HG03060 (cell line): ENCODE measurements at regions not wholly inside any gene's neighbourhood (a gene's known extent, or its start where the extent isn't known, plus 50 kb on each side); places are given as distances from the start of the nearest gene placed in this dataset.

Experiments
- ATAC-seq: cut with Tn5 transposase; IDR thresholded peaks from one replicate; pipeline ENCODE4 v1.9.1; 2021; ENCODE audit warnings: low read depth, moderate number of reproducible peaks; ENCODE audit not compliant: unreplicated experiment

DNA sequence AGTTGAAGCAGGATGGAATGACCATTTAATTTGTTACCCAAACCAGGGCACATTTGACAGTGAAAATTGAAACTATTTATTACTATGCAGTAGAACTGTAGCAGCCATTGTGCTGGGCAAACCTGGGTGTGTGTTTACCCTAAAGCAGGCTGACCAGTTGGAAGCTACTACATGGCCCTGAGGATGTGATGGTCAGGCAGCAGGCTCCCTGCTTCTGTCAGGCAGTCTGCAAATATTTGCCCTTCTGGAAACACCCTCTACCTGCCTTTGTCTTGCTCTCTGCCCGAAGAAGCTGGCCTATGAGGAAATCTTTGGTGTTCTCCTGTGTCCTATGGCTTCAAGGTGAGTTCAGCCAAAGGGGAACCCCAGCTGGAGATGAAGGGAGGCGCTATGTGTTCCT lies 600.1 kb upstream of the KIRREL3 start:
- no peak for ATAC-seq

DNA sequence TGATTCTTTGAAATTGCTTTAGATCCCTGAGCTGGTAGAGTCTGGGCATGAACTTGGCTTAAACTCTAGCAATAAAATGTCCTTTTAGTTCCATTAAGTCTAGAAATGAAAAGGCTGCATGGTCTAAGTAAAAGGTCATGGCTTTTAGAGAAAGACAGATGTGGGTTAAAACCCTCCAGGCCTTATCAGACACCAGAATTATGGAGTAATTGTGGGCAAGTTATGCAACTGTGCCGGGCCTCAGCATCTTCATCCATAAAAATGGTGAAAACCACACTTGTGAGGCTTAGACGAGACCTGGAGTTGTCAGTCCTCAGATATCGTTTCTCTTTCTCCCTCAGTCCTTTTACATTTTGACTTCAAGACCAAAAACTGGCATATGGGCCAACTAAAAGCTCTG lies 597.9 kb upstream of the KIRREL3 start:
- no peak for ATAC-seq

DNA sequence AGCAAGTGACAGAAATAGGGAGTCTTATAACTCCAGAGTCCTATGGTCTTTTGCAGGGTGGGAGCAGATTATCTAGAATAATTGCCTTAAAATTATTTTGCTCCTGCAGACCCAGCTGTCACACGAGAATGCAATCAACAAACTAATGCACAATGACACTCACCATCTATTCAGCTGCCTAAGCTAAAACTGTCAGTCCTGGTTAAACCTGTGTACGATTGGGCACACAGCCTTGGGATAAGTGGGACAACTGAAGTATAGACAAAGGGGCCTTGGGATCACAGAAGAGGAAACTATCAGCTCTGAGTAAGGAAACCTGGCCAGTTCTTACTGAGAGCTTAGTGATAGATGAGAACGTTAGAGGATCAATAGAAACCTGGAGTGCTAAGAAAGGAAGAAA lies 595.9 kb upstream of the KIRREL3 start:
- ATAC-seq = no peak

DNA sequence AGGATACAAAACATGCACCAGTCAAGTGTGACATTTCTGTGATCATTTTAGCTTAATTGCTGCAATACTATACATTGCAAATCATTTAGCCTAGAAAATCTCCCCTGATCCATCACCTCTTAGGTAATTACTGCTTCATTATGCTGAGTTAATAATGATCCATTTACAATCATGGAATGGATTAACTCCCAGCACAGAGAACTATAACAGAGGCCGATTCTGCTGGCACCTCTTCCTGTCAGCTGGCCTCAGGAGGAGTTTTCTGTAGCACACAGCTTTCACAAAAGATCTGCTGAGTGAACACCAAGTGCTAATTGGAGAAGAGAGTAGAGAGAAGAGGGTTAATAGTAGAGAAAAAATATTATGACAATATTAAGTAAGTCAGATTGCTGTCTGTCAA lies 591.8 kb upstream of the KIRREL3 start:
- ATAC-seq = no peak

DNA sequence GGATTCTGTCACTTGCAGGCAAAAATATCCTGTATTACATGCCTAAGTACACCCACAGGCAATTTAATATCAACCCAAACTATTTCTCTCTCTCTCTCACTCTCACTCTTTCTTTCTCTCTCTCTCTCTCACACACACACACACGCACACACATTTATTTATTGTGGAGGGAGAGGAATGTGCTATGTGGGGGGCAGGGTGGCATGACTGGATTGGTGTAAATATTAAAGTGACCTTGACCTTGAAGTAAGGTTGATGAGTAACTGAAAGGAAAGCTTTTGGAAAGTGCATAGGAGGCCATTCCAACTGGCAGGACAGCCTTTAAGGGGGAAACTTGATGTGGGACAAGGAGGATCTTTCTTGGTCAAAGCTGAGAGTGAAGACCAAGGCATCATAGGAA lies 589.7 kb upstream of the KIRREL3 start:
- ATAC-seq = no peak

DNA sequence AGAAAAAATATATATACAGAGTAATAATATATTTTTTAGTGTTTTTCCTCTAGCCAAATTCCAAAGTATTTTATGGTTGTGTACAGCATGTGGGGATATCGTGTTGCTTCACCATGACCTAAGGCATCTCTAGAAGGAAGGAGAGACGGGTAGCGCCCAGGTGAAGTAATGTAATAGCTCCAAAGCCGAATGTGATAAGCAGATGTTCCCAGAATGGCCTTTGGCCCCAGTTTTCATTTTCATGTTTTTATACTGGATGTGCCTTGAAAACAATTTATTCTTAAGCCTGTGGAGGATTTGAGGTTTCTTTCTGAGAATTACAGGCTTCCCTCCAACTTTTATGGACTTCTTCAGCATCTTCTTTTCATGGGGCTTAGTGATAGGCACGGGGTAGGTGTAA lies 587.9 kb upstream of the KIRREL3 start:
- no peak for ATAC-seq

DNA sequence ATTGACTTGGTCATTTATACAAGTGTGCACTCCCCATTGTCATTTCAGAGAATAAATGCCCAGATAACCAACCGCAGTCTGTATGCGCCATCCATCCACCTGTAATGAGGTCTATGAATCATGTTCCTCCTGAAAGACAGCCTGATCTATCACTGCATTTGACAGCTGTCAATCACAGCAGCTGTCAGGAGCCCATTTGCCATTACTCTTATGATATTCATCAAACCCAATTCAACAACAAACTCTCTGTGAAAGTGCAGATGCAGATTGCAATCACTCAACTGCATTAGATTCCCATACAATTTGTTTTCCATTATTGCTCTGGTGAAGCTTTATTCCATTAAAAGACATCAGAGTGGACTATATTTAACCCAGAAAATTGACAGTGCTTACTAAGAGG lies 586.9 kb upstream of the KIRREL3 start:
- no peak for ATAC-seq

DNA sequence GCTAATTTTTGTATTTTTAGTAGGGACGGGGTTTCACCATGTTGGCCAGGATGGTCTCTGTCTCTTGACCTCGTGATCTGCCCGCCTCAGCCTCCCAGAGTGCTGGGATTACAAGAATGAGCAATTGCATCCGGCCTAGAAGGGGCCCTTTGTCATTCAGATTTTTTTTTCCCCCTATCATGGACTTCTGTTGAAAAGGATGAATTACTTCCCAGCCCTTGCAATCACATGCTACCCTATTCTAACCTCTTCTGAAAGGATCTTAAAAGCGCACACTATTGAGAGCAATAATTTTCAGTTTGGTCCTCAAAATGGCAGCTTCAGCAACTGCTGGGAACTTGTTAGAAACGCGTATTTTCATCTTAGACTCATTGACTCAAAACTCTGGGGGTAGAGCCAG lies 575.6 kb upstream of the KIRREL3 start:
- ATAC-seq = no peak

DNA sequence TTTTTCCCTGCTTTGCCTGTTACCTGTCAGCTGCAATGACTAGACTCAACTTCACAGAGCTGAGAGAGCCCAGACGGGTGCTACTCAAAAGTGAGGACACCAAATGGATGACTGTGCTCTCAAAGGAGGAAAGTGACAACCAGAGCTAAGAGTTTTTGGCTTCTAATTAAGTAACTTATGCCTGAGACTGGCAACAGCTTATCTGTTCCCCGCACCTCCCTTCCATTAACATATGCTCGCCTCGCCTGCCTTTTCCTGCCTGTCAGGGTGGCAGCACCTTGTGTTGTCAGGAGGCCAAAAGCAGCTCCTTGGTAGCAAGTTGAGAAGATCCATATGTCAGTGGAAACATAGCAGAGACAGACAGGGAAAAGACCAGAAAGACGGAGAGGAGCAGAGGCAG lies 573.9 kb upstream of the KIRREL3 start:
- ATAC-seq = no peak

DNA sequence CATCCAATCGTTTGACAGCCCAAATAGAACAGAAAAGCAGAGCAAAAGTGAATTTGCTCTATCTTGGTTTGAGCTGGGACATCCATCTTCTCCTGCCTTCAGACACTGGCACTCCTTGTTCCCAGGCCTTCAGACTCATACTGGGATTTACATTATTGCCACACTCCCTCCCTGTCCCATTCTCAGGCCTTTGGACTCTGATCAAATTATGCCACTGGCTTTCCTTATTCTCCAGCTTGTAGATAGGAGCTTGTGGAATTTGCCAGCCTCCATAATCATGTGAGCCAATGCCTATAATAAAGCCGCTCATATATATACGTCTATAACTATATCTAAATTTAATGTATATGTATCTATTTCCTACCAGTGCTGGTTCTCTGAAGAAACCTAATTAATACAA lies 568.3 kb upstream of the KIRREL3 start:
- ATAC-seq = no peak

DNA sequence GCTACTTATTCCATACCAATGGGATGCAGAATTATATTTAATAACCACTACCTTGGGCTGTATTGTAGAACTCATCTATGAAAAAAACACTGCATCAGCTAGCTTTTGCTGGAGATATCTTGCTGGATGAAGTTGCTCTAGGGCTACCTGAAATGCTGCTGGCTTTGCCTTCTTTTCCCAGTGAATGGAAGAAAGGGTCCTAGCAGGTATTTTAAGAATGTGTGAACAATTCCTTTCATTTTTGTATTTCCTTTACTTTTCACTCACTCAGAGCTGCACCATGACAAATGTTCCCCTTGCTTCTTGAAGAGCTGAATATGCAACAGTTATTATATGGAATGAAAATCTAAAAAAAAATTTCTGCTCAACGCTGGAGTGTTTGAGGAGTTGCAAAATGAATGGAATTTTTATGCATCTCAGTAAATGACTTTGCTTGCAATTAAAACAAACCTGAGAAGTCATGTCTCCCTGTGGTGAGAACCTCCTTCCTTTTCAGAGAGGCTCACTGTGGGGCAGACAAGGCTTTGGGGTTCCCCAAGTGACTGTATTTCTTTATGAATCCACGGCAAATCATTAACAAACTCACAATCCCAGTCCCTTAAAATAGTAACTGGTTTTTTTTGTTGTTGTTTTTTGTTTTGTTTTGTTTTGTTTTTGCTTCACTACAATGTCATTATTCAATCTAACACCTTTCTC lies 566.8 kb upstream of the KIRREL3 start:
- no peak for ATAC-seq

DNA sequence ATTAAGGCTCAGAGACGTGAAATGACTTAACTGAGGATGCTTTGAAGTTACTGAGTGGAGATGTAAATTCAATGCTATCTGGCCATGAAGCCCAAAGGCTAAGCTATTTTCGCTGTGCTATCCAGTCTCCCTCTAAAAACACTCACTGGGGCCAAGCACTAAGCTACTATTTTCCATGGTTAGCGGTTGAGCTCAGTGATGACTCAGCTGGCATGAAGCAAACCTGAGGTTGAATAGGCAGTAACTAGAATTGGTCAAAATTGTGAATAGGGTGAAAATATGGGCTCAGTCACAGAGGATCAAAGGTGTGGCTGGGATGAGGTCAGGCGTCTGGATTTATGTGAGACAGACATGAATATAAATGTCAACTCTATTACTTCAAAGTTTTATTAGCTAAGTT lies 564.2 kb upstream of the KIRREL3 start:
- no peak for ATAC-seq

DNA sequence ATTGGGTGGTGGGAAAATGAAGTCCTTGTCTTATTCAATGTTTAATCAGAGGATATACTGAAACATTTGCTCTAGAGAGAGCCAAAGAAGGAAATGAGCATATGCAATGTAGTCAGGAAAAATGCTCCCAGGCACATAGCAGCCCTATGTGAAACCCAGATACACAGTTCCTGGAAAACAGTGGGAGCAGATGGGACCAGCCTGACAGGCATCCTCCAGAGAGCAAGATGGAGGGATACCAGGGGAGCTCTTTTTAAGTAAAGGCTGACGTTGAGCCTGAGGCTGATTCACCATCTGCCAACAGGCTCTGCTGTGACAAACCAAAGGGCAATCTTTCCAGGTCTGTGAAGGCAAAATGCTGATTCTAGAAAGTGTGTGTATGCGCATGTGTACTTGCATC lies 559.4 kb upstream of the KIRREL3 start:
- no peak for ATAC-seq

DNA sequence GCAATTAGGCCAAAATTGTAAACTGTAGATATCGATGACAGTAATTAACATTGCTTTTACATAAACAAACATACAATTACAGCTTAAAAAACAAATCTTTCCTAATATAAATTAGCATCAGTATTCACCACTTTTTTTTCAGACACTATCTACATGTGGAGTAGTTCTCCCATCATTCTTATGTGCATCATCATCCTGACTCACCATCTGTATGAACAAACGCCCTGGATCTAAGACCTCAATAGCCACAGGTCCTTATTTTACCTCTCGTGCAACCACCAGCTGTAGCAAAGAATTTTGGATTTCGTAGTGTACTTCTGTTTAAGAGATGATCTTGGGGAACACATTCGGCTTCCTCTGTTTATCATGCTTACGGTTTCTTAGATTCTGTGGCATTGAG lies 551.9 kb upstream of the KIRREL3 start:
- ATAC-seq = no peak

DNA sequence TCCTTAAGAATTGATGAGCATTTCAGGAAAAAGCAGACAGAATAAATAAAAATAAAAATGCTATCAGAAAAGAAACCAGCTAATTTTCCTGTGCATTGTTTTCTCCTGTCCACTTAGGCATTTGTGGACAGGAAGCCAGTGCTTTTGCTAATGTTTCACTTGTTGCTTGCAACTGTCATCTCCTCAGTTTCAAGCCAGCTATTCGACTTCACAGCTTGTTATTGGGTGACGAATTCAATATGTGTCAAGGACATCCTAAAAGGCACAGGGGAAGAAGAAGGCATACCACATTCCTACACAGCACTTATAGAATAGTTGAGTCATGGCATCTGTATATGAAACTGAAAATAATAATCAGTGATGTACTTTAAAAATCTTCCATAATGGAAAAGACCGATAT lies 530.6 kb upstream of the KIRREL3 start:
- ATAC-seq = no peak

DNA sequence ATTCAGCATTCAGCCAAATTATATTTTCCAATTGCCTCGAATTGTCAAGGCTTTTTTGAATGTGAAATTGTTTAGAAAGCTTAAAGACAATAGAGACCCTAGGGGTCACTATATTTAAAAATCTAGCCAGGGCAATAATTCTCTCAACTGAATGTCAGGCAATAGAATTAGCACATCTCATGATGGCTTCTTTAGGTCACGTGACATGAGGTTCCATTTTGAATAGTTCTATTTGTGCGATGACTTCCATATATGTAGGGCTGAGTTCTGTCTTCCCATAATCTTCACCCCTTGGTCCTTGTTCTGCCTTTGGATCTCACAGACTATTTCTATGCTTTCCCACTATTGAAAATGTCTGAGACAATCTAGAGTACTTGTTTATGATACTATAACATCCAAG lies 527.7 kb upstream of the KIRREL3 start:
- ATAC-seq = no peak

DNA sequence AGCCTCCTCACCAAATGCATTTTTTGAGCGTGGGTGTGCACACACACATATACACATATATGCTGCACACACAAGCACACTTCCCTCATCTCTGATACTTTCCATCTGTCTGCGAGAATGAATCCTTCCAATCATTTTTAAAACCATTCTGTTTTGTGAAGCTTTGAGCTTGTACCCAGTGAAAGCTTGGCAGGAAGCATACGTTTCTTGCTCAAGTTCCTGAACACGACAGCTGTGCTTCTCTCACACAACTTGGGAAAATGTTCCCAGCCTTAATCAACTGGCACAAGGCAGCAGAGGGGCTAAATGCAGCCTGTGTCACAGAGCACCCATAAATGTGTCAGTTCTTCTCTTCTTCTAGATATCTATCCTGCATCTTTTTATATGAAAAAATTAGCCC lies 524.0 kb upstream of the KIRREL3 start:
- ATAC-seq = no peak

DNA sequence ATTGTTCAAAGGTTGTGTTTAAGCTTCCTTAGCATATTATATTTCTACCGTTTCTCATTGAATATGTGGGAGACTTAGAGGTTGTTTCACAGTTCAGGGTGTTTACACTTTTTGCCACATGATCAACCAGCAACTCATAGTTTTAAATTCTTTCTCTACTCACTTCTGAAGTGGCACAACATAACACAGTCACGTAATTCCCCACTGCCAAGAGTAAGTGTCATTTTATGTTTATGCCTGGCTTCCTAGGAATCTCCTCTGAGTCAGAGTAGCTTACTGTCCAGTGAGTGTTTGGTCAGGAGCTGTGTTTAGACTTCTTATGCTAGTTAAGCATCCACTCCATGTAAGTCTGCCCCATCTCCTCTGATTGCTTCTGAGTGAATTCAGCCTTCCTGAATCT lies 520.8 kb upstream of the KIRREL3 start:
- ATAC-seq = no peak

DNA sequence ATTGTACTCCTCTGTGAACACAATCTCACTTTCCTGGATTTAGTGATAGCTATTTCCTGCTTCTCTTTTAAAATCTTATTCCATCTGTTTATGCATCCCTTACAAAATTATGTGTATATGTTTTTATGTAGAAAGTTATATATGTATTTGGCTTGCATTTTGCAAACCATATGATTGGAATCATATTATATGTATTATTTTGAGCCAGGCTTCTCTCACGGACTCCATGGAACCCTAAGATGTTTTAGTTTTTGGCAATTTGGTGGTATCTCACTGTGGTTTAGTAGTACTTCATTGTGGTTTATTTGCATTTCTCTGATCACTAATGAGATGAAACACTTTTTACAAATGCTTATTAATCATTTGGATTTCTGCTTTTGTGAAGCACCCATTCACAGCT lies 507.3 kb upstream of the KIRREL3 start:
- ATAC-seq = no peak

DNA sequence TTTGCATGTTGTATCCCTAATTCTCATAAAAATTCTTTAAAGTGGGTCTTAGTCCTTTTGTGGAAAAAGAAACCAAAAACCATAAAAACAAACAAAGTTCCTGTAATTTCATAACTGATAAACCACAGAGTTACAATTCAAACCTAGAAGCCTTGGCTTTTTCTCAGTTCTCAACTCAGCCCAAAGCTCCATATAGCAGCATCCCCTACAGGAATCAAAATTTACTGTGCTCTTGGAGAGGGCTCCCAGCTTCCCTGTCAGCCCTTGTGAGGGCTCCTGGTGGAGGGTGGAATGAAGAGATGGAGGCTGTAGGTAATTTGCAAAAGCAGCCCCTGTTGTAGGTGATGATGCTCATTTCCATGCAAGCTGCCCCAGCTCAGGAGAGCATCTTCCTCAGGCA lies 506.1 kb upstream of the KIRREL3 start:
- ATAC-seq = no peak

DNA sequence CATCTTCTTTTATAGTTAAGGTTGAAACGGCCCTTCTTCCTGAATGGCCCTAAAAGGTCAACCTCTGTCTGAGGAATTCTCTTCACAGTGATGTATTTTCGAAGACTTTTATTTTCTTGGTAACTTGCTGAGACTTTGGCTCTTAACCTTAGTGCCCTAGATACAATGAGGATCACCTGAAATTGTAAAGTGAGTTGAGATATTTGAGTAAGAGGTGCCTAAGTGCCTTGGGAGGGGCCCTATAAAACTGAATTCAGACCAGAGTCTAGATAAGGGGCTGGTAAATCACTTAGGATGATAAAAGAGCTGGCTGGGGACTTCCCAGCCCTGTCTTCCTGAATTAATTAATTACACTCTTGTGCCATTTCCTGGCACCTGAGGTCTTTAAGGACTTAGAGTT lies 505.6 kb upstream of the KIRREL3 start:
- ATAC-seq = no peak

DNA sequence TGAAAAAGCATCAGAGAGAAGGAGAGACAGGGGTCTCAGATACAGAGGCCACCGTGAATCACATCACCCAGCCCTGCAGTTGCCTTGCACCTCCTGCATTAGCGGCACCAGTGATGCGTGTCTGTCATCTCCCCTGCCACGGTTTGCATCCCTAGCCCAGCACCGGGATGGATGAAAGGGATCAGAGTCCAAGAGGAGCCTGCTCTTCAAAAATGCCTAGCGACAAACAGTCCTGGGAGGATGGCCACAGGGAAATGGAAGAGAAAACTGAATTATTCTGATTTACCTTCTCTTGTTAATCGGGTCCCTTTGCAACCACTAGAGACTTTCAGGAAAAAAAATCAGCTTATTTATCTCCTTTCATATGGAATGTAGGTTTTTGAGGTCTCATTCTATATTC lies 495.6 kb upstream of the KIRREL3 start:
- ATAC-seq = no peak

DNA sequence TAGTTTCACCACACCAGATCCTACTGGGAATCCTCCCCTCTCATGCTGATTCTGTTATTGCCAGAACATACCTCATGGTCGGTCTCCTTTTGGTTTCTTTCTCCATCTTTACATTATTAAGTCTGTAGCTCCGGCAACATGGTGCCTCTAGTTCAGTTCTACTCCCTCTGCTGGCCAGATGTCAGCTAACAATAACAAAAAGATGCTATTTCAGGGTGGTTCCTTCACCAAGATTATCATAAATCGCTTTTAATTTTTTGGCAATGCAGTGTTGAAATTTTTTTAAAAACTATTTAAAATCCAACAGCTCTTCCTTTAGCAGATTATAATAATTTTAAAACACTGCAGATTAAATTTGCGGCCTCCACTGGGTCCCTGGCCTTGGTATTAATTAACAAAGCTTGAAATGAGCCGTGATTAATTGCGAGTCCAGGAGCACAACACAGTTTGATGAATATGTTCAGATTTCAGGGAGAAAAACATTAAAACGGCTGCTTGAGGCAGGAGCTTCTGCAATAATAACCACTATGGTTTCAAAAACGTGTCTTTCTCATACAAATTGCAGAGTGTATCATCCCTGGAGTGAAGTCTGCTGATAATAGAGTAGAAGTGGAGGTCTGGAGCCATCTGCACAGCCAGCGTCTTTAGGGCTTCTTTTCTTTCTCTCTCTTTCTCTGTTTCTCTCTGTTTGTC lies 492.9 kb upstream of the KIRREL3 start:
- no peak for ATAC-seq
